ENCODE measurements at regions not wholly inside any gene's neighbourhood (a gene's known extent, or its start where the extent isn't known, plus 50 kb on each side); places are given as distances from the start of the nearest gene placed in this dataset.

- no peak for DNase-seq
- intact Hi-C loops (cut with DNase I; ENCODE audit: low total_unique reads) = no loop called here
- TF ChIP-seq CTCF (IDR thresholded peaks at IDR 0.05) (no peak), POLR2A (IDR thresholded peaks at IDR 0.05) (no peak)
- Histone ChIP-seq H3K36me3 (ENCODE audit: low read depth, missing control alignments) (no peaks in the 10 kb centered on the region), H3K27me3 (no peaks in the 10 kb centered on the region), H3K4me1 (no peaks in the 10 kb centered on the region), H3K27ac (no peak overlapping the region), H3K4me3 (no peak overlapping the region), H3K9me3 (no peaks in the 10 kb centered on the region)
- 86 to 88% methylated on average over 1 of the region's 1 CpG for WGBS, 2 donors
Observed at GRCh38 chr4:24076811-24077210, 187.0 kb upstream of the PPARGC1A start.

GRCh38 chr4:24073948-24074347 lies 184.1 kb upstream of the PPARGC1A start:
- WGBS, 2 donors = 91 to 94% methylated on average over 7 of the region's 7 CpGs
- no peaks in the 10 kb centered on the region for H3K9me3 ChIP-seq
- H3K36me3 ChIP-seq (ENCODE audit: low read depth, missing control alignments) = no peaks in the 10 kb centered on the region
- intact Hi-C loops (cut with DNase I; ENCODE audit: low total_unique reads) = no loop called here
- no peaks in the 10 kb centered on the region for H3K4me1 ChIP-seq
- no peak for DNase-seq
- H3K4me3 ChIP-seq = no peak overlapping the region
- H3K27ac ChIP-seq = no peak overlapping the region
- TF ChIP-seq CTCF (IDR thresholded peaks at IDR 0.05) (no peak), POLR2A (IDR thresholded peaks at IDR 0.05) (no peak)
- H3K27me3 ChIP-seq = no peaks in the 10 kb centered on the region

- DNase-seq = no peak
- Histone ChIP-seq H3K9me3 (no peaks in the 10 kb centered on the region), H3K4me3 (no peak overlapping the region), H3K27ac (no peak overlapping the region), H3K4me1 (no peaks in the 10 kb centered on the region), H3K27me3 (no peaks in the 10 kb centered on the region), H3K36me3 (ENCODE audit: low read depth, missing control alignments) (no peaks in the 10 kb centered on the region)
- WGBS, 2 donors = 79 to 94% methylated on average over 2 of the region's 2 CpGs
- TF ChIP-seq CTCF (IDR thresholded peaks at IDR 0.05) = no peak
- no peak for TF ChIP-seq POLR2A (IDR thresholded peaks at IDR 0.05)
- intact Hi-C loops (cut with DNase I; ENCODE audit: low total_unique reads) = no loop called here
Observed at GRCh38 chr4:24071612-24072372, 181.9 kb upstream of the PPARGC1A start.

- H3K9me3 ChIP-seq = no peaks in the 10 kb centered on the region
- intact Hi-C loops (cut with DNase I; ENCODE audit: low total_unique reads) = no loop called here
- no peaks in the 10 kb centered on the region for H3K27me3 ChIP-seq
- H3K4me1 ChIP-seq = no peaks in the 10 kb centered on the region
- WGBS, 2 donors = 86 to 90% methylated on average over 2 of the region's 2 CpGs
- no peak for TF ChIP-seq CTCF (IDR thresholded peaks at IDR 0.05)
- no peak for TF ChIP-seq POLR2A (IDR thresholded peaks at IDR 0.05)
- no peak for DNase-seq
- no peak overlapping the region for H3K4me3 ChIP-seq
- no peaks in the 10 kb centered on the region for H3K36me3 ChIP-seq (ENCODE audit: low read depth, missing control alignments)
- H3K27ac ChIP-seq = no peak overlapping the region
Observed at GRCh38 chr4:24070117-24070516, 180.3 kb upstream of the PPARGC1A start.
